Ovary (tissue), 3 donors: ENCODE measurements at regions not wholly inside any gene's neighbourhood (a gene's known extent, or its start where the extent isn't known, plus 50 kb on each side); places are given as distances from the start of the nearest gene placed in this dataset.

Experiments
- CTCF ChIP-seq, 3 donors: fragments of 450-650 bp in 2 of 3; fragments of 200-600 bp in 1 of 3; IDR thresholded peaks; one replicate each; pipeline versions ENCODE4 v1.5.1 to v1.8.0; 2016 to 2022; ENCODE audit warnings: antibody characterized with exemption in 3 of 3, mild to moderate bottlenecking in 1 of 3
- EP300 ChIP-seq: sonication (generic); formaldehyde crosslinking; IDR thresholded peaks from one replicate; pipeline ENCODE4 v1.6.1; 2017; ENCODE audit warnings: antibody characterized with exemption
- POLR2A ChIP-seq: fragments of 450-650 bp; IDR thresholded peaks from one replicate; pipeline ENCODE4 v1.6.1; 2017; ENCODE audit warnings: antibody characterized with exemption, mild to moderate bottlenecking, moderate library complexity
- donor health status: DM: no; HTN: no; CAD: no.

- TF ChIP-seq CTCF (IDR thresholded peaks at IDR 0.05) (no peak), POLR2A (no peak), EP300 (no peak)
These were observed 204.6 kb downstream of the RNF144A start for GRCh38 chr2:7121851-7122250.
